DND-41 (cell line): ENCODE measurements at regions not wholly inside any gene's neighbourhood (a gene's known extent, or its start where the extent isn't known, plus 50 kb on each side); places are given as distances from the start of the nearest gene placed in this dataset.

Experiments
- ATAC-seq: fragments of 200-7000 bp; cut with Tn5 transposase; 3 replicates; pipeline ENCODE4 v1.9.1; 2021; ENCODE audit warnings: low read depth; ENCODE audit not compliant: insufficient read depth
- DNase-seq: peaks from one replicate; pipeline ENCODE4 v3.0.0-alpha.2; 2020
- H2AFZ ChIP-seq: 2 replicates; pipeline ENCODE4 v1.6.0; 2012; ENCODE audit warnings: low read depth, low read length
- H3K27ac ChIP-seq: 2 replicates; pipeline ENCODE4 v1.5.1; 2012; ENCODE audit warnings: low read length, inconsistent platforms
- H3K27me3 ChIP-seq: fragments of 200-600 bp; sonication (generic); 2 replicates; pipeline ENCODE4 v1.6.0; 2012; ENCODE audit warnings: low read length, mild to moderate bottlenecking, inconsistent platforms; ENCODE audit not compliant: insufficient read depth, poor library complexity
- H3K36me3 ChIP-seq: 2 replicates; pipeline ENCODE4 v1.5.1; 2012; ENCODE audit warnings: low read length, inconsistent platforms; ENCODE audit not compliant: insufficient read depth
- H3K4me1 ChIP-seq: 2 replicates; pipeline ENCODE4 v1.5.1; 2012; ENCODE audit warnings: mild to moderate bottlenecking, low read length; ENCODE audit not compliant: insufficient read depth
- H3K4me2 ChIP-seq: 2 replicates; pipeline ENCODE4 v1.6.0; 2012; ENCODE audit warnings: mild to moderate bottlenecking, moderate library complexity, low read length, inconsistent platforms; ENCODE audit not compliant: insufficient read depth
- H3K4me3 ChIP-seq, 2 experiments: fragments of 200-600 bp in 1 of 2; shearing (Covaris generic) in 1 of 2; 2 replicates each; pipeline ENCODE4 v1.5.1; 2012 to 2016; ENCODE audit warnings: inconsistent platforms in 2 of 2, low read length in 2 of 2, mild to moderate bottlenecking in 2 of 2, low read depth in 1 of 2, moderate library complexity in 1 of 2
- H3K79me2 ChIP-seq: 2 replicates; pipeline ENCODE4 v1.6.0; 2012; ENCODE audit warnings: low read length, inconsistent platforms; ENCODE audit not compliant: insufficient read depth
- H3K9ac ChIP-seq: 2 replicates; pipeline ENCODE4 v1.6.0; 2012; ENCODE audit warnings: low read depth, mild to moderate bottlenecking, inconsistent platforms, low read length, moderate library complexity
- H3K9me3 ChIP-seq: 2 replicates; pipeline ENCODE4 v1.5.1; 2012; ENCODE audit warnings: low read length, moderate library complexity, mild to moderate bottlenecking, inconsistent platforms; ENCODE audit not compliant: insufficient read depth, severe bottlenecking
- H4K20me1 ChIP-seq: 2 replicates; pipeline ENCODE4 v1.6.0; 2012; ENCODE audit warnings: low read length; ENCODE audit not compliant: insufficient read depth
- CTCF ChIP-seq: IDR thresholded peaks from 2 replicates; pipeline ENCODE4 v1.5.1; 2012; ENCODE audit warnings: borderline replicate concordance, low read length, moderate library complexity, mild to moderate bottlenecking; ENCODE audit not compliant: poor library complexity, severe bottlenecking; ENCODE audit errors: extremely low read depth
- EZH2 ChIP-seq: IDR thresholded peaks from 3 replicates; pipeline ENCODE4 v1.6.1; 2012; ENCODE audit warnings: borderline replicate concordance, low read depth, mild to moderate bottlenecking, moderate library complexity, low read length, inconsistent platforms; ENCODE audit not compliant: severe bottlenecking

- Histone ChIP-seq H3K4me1 (no peaks in the 10 kb centered on the region), H3K4me3 (no peak overlapping the region), H3K36me3 (no peaks in the 10 kb centered on the region), H3K9ac (no peak overlapping the region), H3K9me3 (no peaks in the 10 kb centered on the region), H3K79me2 (no peaks in the 10 kb centered on the region), H3K27me3 (no peaks in the 10 kb centered on the region), H4K20me1 (no peaks in the 10 kb centered on the region; the same call in 1 of the 2 replicates), H3K4me2 (no peak overlapping the region), H2AFZ (no peak overlapping the region), H3K27ac (no peak overlapping the region)
- ATAC-seq (no peak), DNase-seq (no peak)
- TF ChIP-seq EZH2: no peak
- TF ChIP-seq CTCF: no peak
Measured at GRCh38 chr16:86060381-86061317, 161.7 kb downstream of the IRF8 start.

- Histone ChIP-seq H4K20me1 (no peaks in the 10 kb centered on the region; the same call in 1 of the 2 replicates), H3K27ac (no peak overlapping the region), H3K36me3 (no peaks in the 10 kb centered on the region), H3K27me3 (no peaks in the 10 kb centered on the region), H3K4me1 (no peaks in the 10 kb centered on the region), H3K9ac (no peak overlapping the region), H3K9me3 (no peaks in the 10 kb centered on the region), H3K4me2 (no peak overlapping the region), H3K4me3 (no peak overlapping the region), H3K79me2 (no peaks in the 10 kb centered on the region), H2AFZ (no peak overlapping the region)
- no peak for DNase-seq
- ATAC-seq: no peak
- TF ChIP-seq CTCF: no peak
- no peak for TF ChIP-seq EZH2
Measured at GRCh38 chr16:86061318-86061695, 162.3 kb downstream of the IRF8 start.

- TF ChIP-seq CTCF (no peak), EZH2 (no peak)
- no peak overlapping the region for H3K4me2 ChIP-seq
- no peak overlapping the region for H2AFZ ChIP-seq
- no peaks in the 10 kb centered on the region for H3K36me3 ChIP-seq
- H3K4me1 ChIP-seq: no peaks in the 10 kb centered on the region
- H3K27me3 ChIP-seq: no peaks in the 10 kb centered on the region
- ATAC-seq (no peak), DNase-seq (no peak)
- H3K9ac ChIP-seq: no peak overlapping the region
- H3K9me3 ChIP-seq: no peaks in the 10 kb centered on the region
- no peaks in the 10 kb centered on the region; the same call in 1 of the 2 replicates for H4K20me1 ChIP-seq
- no peaks in the 10 kb centered on the region for H3K79me2 ChIP-seq
- H3K27ac ChIP-seq: no peak overlapping the region
- no peak overlapping the region for H3K4me3 ChIP-seq
Measured at GRCh38 chr16:86061721-86062120, 162.8 kb downstream of the IRF8 start.
